Pancreas (tissue), 10 donors: ENCODE measurements at regions not wholly inside any gene's neighbourhood (a gene's known extent, or its start where the extent isn't known, plus 50 kb on each side); places are given as distances from the start of the nearest gene placed in this dataset.

Experiments used
- ATAC-seq, 4 donors: fragments of 200-7000 bp; cut with Tn5 transposase; one replicate each; pipeline versions ENCODE4 v1.8.0 to v1.9.1; 2020; ENCODE audit warnings: mild to moderate bottlenecking in 4 of 4, moderate library complexity in 4 of 4
- DNase-seq, 6 donors: peaks; one replicate each; pipeline ENCODE4 v3.0.0-alpha.2; 2020
- FAIRE-seq: peaks from 2 replicates; lab custom pipeline; 2012; peaks lifted over from hg19 to GRCh38; lab: Jason Lieb, UNC
- H3K27ac ChIP-seq, 4 donors: fragments of 200-600 bp; sonication (generic); 1 replicate in 3 of 4; 2 replicates in 1 of 4; pipeline versions ENCODE4 v1.5.0 to v1.8.0; 2020
- H3K27me3 ChIP-seq, 4 donors: fragments of 200-600 bp; one replicate each; pipeline ENCODE4 v1.8.0; 2021
- H3K36me3 ChIP-seq, 3 donors: fragments of 200-600 bp; sonication (generic) in 1 of 3; one replicate each; pipeline versions ENCODE4 v1.5.0 to v1.8.0; 2020 to 2021
- H3K4me1 ChIP-seq, 3 donors: fragments of 200-600 bp; one replicate each; pipeline ENCODE4 v1.8.0; 2021
- H3K4me3 ChIP-seq, 4 donors: fragments of 200-600 bp; sonication (generic) in 2 of 4; one replicate each; pipeline versions ENCODE4 v1.5.0 to v1.8.0; 2020 to 2021
- H3K9me3 ChIP-seq, 4 donors: fragments of 200-600 bp; one replicate each; pipeline ENCODE4 v1.8.0; 2021
- CTCF ChIP-seq, 4 donors: fragments of 200-600 bp; sonication (generic) in 3 of 4; IDR thresholded peaks; one replicate each; pipeline versions ENCODE4 v1.5.0 to v1.8.0; 2021; ENCODE audit warnings: antibody characterized with exemption in 4 of 4
- WGBS, 2 donors: extraction: QIAGEN DNeasy Blood & Tissue Kit; methylation state at CpG; one replicate each; pipeline ENCODE4 v1.1.7; 2013; 5-methylcytosine and 5-hydroxymethylcytosine counted together
- intact Hi-C, 3 donors: fragments of 100-400 bp; cut with DNase I; formaldehyde crosslinking; loops; one replicate each; pipeline versions ENCODE4 v1.11.1 to v1.14.2; 2022
- donor health status: healthy with polysubstance abuse.
- donor health status: DM: no; HTN: no; CAD: no; lungs with moderate emphysema.
- donor health status: DM: no; HTN: no; CAD: no.
- donor health status: control.
- donor health status: control.
- donor health status: Bipolar disorder and iron deficiency.
- donor health status: DM: yes; HTN: yes; CAD: no.
- donor health status: DM: no; HTN: no; CAD: no.
- donor health status: DM: no; HTN: no; CAD: no.
- donor health status: DM: yes; HTN: yes; CAD: no.

GRCh38 chr22:47274196-47274595, 511.7 kb downstream of the TBC1D22A start:
- FAIRE-seq = no peak
- Histone ChIP-seq H3K27me3 (no peaks in the 10 kb centered on the region), H3K9me3 (no peaks in the 10 kb centered on the region), H3K36me3 (no peaks in the 10 kb centered on the region), H3K27ac (no peak overlapping the region), H3K4me1 (no peaks in the 10 kb centered on the region), H3K4me3 (no peak overlapping the region)
- DNase-seq = no peak
- no peak for ATAC-seq
- no peak for TF ChIP-seq CTCF (IDR thresholded peaks at IDR 0.05)
- WGBS, 2 donors = 86 to 87% methylated on average over 11 of the region's 11 CpGs
- intact Hi-C loops = no loop called here

GRCh38 chr22:47270463-47271135, 508.1 kb downstream of the TBC1D22A start:
- Histone ChIP-seq H3K36me3 (no peaks in the 10 kb centered on the region), H3K4me1 (no peaks in the 10 kb centered on the region), H3K27ac (no peak overlapping the region), H3K4me3 (no peak overlapping the region), H3K9me3 (no peaks in the 10 kb centered on the region), H3K27me3 (no peaks in the 10 kb centered on the region)
- intact Hi-C loops = no loop called here
- WGBS, 2 donors = 87 to 88% methylated on average over 14 of the region's 14 CpGs
- TF ChIP-seq CTCF (IDR thresholded peaks at IDR 0.05) = no peak
- DNase-seq (no peak), FAIRE-seq (no peak), ATAC-seq (no peak)

- Histone ChIP-seq H3K27me3 (no peaks in the 10 kb centered on the region), H3K4me3 (no peak overlapping the region), H3K4me1 (no peaks in the 10 kb centered on the region), H3K27ac (no peak overlapping the region), H3K36me3 (no peaks in the 10 kb centered on the region), H3K9me3 (no peaks in the 10 kb centered on the region)
- no peak for ATAC-seq
- DNase-seq = no peak
- intact Hi-C loops = no loop called here
- TF ChIP-seq CTCF (IDR thresholded peaks at IDR 0.05) = no peak
- FAIRE-seq = no peak
- WGBS, 2 donors = 76 to 78% methylated on average over 6 of the region's 6 CpGs
Observed at GRCh38 chr22:47269516-47270088, 507.2 kb downstream of the TBC1D22A start.

DNA sequence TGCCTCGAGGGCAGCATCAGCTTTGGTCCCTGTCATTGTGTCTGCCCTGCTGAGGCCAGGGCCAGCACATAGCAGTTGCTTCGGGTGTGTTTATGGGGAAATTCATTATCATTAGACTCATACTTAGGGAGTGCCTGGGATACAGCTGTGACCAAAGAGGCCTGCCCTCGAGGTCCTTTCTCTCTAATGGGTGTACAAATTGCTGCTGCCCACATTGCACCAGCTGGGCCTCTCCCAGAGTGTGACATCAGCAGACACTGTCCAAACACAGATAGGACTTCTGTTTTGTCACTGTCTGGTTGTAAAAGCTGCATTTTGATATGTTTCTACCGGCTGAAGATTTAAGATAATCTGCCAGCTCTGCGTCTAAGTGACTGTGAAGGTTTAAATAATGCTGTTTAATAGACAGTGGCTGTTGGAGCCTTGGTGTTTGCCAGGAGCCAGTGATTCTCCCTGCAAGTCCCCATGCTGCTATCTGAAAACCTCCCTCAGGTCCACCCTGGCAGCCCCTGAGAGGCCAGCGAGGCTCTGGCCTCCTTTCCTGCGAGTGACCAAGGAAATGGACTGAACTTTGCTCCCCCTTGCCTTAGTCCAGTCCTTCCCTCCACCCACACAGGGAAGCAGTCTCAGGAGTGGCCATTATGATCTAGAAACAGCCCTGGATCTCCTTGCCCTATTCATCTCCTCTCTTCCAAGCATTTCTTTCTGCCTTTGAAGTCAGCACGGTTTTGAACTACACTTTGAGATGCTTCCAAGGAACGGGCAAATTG, 505.2 kb downstream of the TBC1D22A start:
- Histone ChIP-seq H3K27me3 (no peaks in the 10 kb centered on the region), H3K4me3 (no peak overlapping the region), H3K36me3 (no peaks in the 10 kb centered on the region), H3K4me1 (no peaks in the 10 kb centered on the region), H3K27ac (no peak overlapping the region), H3K9me3 (no peaks in the 10 kb centered on the region)
- TF ChIP-seq CTCF (IDR thresholded peaks at IDR 0.05) = no peak
- WGBS, 2 donors = 45 to 47% methylated on average over 9 of the region's 9 CpGs
- FAIRE-seq (no peak), DNase-seq (peak in 2 of 6 donors; percentile 10 to 61), ATAC-seq (peak; percentile 30 to 82 (median 60))
- intact Hi-C loops = no loop called here
